ENCODE measurements at regions not wholly inside any gene's neighbourhood (a gene's known extent, or its start where the extent isn't known, plus 50 kb on each side); places are given as distances from the start of the nearest gene placed in this dataset.

DNA sequence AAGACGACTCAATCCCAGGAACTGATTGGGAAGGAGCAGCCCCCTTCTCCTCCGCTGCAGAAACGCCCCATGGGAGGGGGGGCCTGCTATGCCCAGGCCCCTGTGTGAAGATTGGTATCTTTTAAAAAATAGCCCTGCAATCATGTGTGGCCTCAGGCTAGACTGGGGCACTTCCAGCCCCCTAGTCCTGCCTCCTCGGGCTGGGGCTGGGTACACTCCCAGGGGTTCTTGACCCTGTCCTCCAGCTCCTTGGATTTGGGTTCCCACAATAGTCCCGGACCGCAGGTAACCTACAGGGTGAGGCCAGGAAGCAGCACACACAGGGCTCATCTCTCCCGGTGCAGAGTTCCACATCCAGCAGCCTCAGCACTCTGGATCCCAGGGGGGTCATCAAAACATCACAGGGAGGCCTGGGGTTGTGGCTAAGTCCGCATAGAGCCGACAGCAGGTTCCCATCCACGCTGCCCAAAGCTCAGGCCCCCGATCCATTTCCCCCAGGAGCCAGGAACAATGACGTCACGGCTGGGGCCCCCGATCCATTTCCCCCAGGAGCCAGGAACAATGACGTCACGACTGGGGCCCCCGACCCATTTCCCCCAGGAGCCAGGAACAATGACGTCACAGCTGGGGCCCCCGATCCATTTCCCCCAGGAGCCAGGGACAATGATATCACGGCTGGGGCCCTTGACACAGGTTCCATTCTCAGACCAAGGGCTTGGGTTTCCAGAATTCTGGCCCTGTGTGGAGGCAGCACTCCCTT, 202.4 kb downstream of the IRF8 start:
- TF ChIP-seq ZBTB7A (IDR thresholded peaks at IDR 0.05; ENCODE audit: low read depth) (no peak), USF1 (IDR thresholded peaks at IDR 0.05) (no peak), RAD21 (IDR thresholded peaks at IDR 0.05; ENCODE audit: low read depth) (no peak)

DNA sequence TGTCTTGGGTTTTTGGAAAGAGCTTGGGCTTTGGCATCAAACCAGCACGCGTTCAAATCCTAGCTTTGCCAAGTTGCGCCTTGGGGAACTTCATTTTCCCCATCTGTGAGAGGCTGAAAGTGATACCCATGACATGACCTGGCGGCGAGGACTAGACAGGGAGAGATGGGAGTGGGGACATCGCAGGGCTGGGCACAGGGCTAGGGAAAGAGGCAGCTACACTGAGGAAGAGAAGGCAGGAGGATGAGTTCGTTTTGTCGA, 202.9 kb downstream of the IRF8 start:
- TF ChIP-seq TCF12 (IDR thresholded peaks at IDR 0.05; ENCODE audit: low read depth) (no peak), FOXM1 (IDR thresholded peaks at IDR 0.05; ENCODE audit: borderline replicate concordance, low read depth) (no peak), TAF1 (IDR thresholded peaks at IDR 0.05; ENCODE audit: low read depth) (no peak), RAD21 (IDR thresholded peaks at IDR 0.05; ENCODE audit: low read depth) (no peak), ZBTB7A (IDR thresholded peaks at IDR 0.05; ENCODE audit: low read depth) (no peak), TEAD4 (IDR thresholded peaks at IDR 0.05) (no peak), MAX (IDR thresholded peaks at IDR 0.05) (no peak), EP300 (IDR thresholded peaks at IDR 0.05; ENCODE audit: borderline replicate concordance) (no peak), CREB1 (IDR thresholded peaks at IDR 0.05; ENCODE audit: low read depth) (no peak), REST (IDR thresholded peaks at IDR 0.05; ENCODE audit: low read depth) (no peak), USF1 (IDR thresholded peaks at IDR 0.05) (no peak), NFIC (IDR thresholded peaks at IDR 0.05) (no peak), YY1 (IDR thresholded peaks at IDR 0.05; ENCODE audit: low read depth) (no peak), EGR1 (IDR thresholded peaks at IDR 0.05) (no peak), CEBPB (IDR thresholded peaks at IDR 0.05) (no peak)

- TF ChIP-seq FOXM1 (IDR thresholded peaks at IDR 0.05; ENCODE audit: borderline replicate concordance, low read depth) (no peak), ZBTB7A (IDR thresholded peaks at IDR 0.05; ENCODE audit: low read depth) (no peak), RAD21 (IDR thresholded peaks at IDR 0.05; ENCODE audit: low read depth) (no peak), TAF1 (IDR thresholded peaks at IDR 0.05; ENCODE audit: low read depth) (no peak), EGR1 (IDR thresholded peaks at IDR 0.05) (no peak), NFIC (IDR thresholded peaks at IDR 0.05) (no peak), MAX (IDR thresholded peaks at IDR 0.05) (no peak), USF1 (IDR thresholded peaks at IDR 0.05) (no peak), REST (IDR thresholded peaks at IDR 0.05; ENCODE audit: low read depth) (no peak), CREB1 (IDR thresholded peaks at IDR 0.05; ENCODE audit: low read depth) (no peak), CEBPB (IDR thresholded peaks at IDR 0.05) (no peak), EP300 (IDR thresholded peaks at IDR 0.05; ENCODE audit: borderline replicate concordance) (no peak), TEAD4 (IDR thresholded peaks at IDR 0.05) (no peak), YY1 (IDR thresholded peaks at IDR 0.05; ENCODE audit: low read depth) (no peak), TCF12 (IDR thresholded peaks at IDR 0.05; ENCODE audit: low read depth) (no peak)
Measured at GRCh38 chr16:86103320-86103719, 204.4 kb downstream of the IRF8 start.

DNA sequence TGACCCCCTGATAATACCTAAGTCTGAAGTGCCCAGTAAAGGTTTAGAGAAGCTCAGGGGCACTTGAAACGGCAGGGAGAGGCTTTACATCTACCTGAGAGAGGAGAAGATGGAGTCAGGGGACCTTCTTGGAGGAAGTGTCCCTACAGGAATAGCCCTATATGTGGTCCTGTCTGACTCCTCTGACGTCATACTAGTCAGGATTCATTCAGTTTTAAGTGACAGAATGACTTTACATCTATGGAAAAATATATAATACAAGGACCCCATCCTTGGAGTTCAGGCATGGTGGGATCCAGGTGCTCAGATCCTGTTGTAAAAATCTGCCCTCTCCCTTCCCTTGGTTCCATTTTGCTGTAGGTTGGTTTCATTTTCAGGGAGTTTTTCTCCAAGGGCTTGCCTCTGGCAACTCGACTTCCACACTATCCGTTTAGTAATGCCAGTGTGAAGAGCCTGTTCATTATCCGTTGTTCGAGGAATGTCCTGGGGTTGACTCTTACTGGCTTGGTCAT, 205.6 kb downstream of the IRF8 start:
- TF ChIP-seq MAX (IDR thresholded peaks at IDR 0.05) = no peak

DNA sequence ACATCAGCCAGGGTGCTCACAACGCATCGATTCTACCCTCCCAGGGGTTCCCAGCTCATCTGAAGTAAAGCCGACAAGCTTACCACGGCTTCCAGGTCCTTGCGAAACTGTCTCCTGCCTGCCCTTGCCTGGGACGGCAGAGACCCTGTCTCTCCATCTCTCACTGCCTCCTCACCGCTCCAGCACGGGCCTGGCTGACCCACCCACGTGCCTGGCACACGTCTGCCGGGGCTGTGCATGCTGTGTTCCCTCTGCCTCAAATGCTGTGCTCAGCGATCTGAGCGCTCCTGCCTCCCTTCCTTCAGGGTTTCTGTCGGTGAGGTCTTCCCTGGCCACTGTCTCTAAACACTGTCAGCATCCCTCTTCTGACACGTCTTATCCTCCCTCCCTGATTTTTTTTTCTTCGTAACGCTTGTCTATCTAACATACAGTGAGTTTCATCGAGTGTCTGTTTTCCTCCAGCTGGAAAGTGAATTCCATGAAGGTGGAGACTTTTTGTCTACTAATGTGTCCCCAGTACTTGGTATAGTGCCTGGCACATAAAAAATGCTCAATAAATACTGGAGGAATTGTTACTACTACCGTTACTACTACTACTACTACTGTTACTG, 208.4 kb downstream of the IRF8 start:
- TF ChIP-seq REST (IDR thresholded peaks at IDR 0.05; ENCODE audit: low read depth) = no peak

Measured in Ishikawa (cell line).